Mesendoderm (in vitro differentiated cells): ENCODE measurements at regions not wholly inside any gene's neighbourhood (a gene's known extent, or its start where the extent isn't known, plus 50 kb on each side); places are given as distances from the start of the nearest gene placed in this dataset.
A peak's percentile ranks its signal among the peaks of the same experiment; 100 is the strongest.
"Not testable (repeated sequence)": the region's sequence is repeated elsewhere in the genome, so short reads cannot be mapped to it uniquely, and the experiment has no call there.

Experiments
- DNase-seq: peaks from one replicate; pipeline ENCODE4 v3.0.0; 2013
- H2AK5ac ChIP-seq: 2 replicates; pipeline ENCODE4 v1.6.1; 2013; ENCODE audit warnings: low read length, inconsistent platforms
- H2BK120ac ChIP-seq: 2 replicates; pipeline ENCODE4 v1.6.1; 2013; ENCODE audit warnings: low read depth, mild to moderate bottlenecking, low read length, moderate library complexity, mixed read lengths
- H2BK15ac ChIP-seq: replicated peaks from 2 replicates; pipeline ENCODE4 v1.6.1; 2013; ENCODE audit warnings: low read depth, mild to moderate bottlenecking, moderate library complexity
- H2BK5ac ChIP-seq: 2 replicates; pipeline ENCODE4 v1.6.1; 2013; ENCODE audit warnings: low read length, inconsistent platforms
- H3K18ac ChIP-seq: 2 replicates; pipeline ENCODE4 v1.6.1; 2013; ENCODE audit warnings: mild to moderate bottlenecking, low read length, mixed read lengths
- H3K23ac ChIP-seq: one replicate; pipeline ENCODE4 v1.6.1; 2013; ENCODE audit warnings: low read length
- H3K27ac ChIP-seq: 2 replicates; pipeline ENCODE4 v1.5.1; 2013; ENCODE audit warnings: low read depth, mild to moderate bottlenecking, inconsistent platforms, low read length, moderate library complexity
- H3K27me3 ChIP-seq: 2 replicates; pipeline ENCODE4 v1.6.1; 2013; ENCODE audit warnings: low read length, control low read depth, mild to moderate bottlenecking, inconsistent platforms; ENCODE audit not compliant: insufficient read depth, poor library complexity
- H3K36me3 ChIP-seq: 2 replicates; pipeline ENCODE4 v1.6.1; 2013; ENCODE audit warnings: low read length, inconsistent platforms; ENCODE audit not compliant: control insufficient read depth, insufficient read depth
- H3K4ac ChIP-seq: one replicate; pipeline ENCODE4 v1.6.1; 2013; ENCODE audit warnings: low read depth, mild to moderate bottlenecking, low read length, moderate library complexity
- H3K4me1 ChIP-seq: 2 replicates; pipeline ENCODE4 v1.6.1; 2013; ENCODE audit warnings: low read depth, low read length, inconsistent platforms; ENCODE audit not compliant: control insufficient read depth
- H3K4me2 ChIP-seq: 2 replicates; pipeline ENCODE4 v1.6.1; 2013; ENCODE audit warnings: low read length
- H3K4me3 ChIP-seq: 2 replicates; pipeline ENCODE4 v1.5.1; 2013; ENCODE audit warnings: mild to moderate bottlenecking, low read length
- H3K56ac ChIP-seq: one replicate; pipeline ENCODE4 v1.6.1; 2013; ENCODE audit warnings: low read length
- H3K79me1 ChIP-seq: 2 replicates; pipeline ENCODE4 v1.6.1; 2013; ENCODE audit warnings: low read length, inconsistent platforms
- H3K79me2 ChIP-seq: 2 replicates; pipeline ENCODE4 v1.6.1; 2013; ENCODE audit warnings: mild to moderate bottlenecking, low read length; ENCODE audit not compliant: control insufficient read depth, insufficient read depth
- H3K9ac ChIP-seq: 2 replicates; pipeline ENCODE4 v1.6.1; 2013; ENCODE audit warnings: low read length, inconsistent platforms
- H4K5ac ChIP-seq: one replicate; pipeline ENCODE4 v1.6.1; 2013; ENCODE audit warnings: low read length
- H4K8ac ChIP-seq: one replicate; pipeline ENCODE4 v1.6.1; 2013; ENCODE audit warnings: low read depth, mild to moderate bottlenecking, control low read depth, low read length, moderate library complexity
- WGBS: extraction: QIAGEN DNeasy Blood & Tissue Kit; methylation state at CpG from one replicate; pipeline ENCODE4 v1.1.7; 2013; ENCODE audit warnings: low lambda C conversion rate, missing lambda C conversion rate; ENCODE audit not compliant: insufficient coverage; ENCODE audit errors: extremely low coverage; 5-methylcytosine and 5-hydroxymethylcytosine counted together

DNA sequence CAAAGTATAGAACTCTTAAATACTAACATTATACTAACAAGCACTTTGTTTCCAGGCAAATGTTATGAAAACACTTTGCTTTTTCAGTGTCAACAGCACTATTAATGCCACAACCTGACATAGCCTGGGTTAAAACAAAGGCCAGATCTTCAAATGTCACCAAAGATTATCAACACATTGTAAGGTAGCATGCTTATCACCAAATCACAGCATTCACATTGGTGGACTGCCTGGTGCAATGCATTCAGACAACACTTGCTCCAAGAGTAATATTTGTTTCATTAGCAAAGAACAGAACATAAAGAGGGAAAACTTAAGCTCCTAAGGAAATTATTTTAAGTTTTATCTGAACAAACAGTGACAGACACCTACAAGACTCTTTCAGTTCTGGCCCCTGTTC is 1361.2 kb downstream of the CDH8 start:
- H2AK5ac ChIP-seq, result no peak overlapping the region
- no peak overlapping the region for H4K8ac ChIP-seq
- no peak overlapping the region for H3K56ac ChIP-seq
- H3K4me1 ChIP-seq, result no peaks in the 10 kb centered on the region
- H2BK120ac ChIP-seq, result no peak overlapping the region
- H3K9ac ChIP-seq, result no peak overlapping the region
- no peak overlapping the region for H3K23ac ChIP-seq
- no peak overlapping the region for H2BK5ac ChIP-seq
- no peak overlapping the region for H3K27ac ChIP-seq
- no peak overlapping the region for H4K5ac ChIP-seq
- H2BK15ac ChIP-seq, result no peak overlapping the region
- no peaks in the 10 kb centered on the region for H3K36me3 ChIP-seq
- no peaks in the 10 kb centered on the region for H3K27me3 ChIP-seq
- no peak for DNase-seq
- H3K79me1 ChIP-seq, result no peaks in the 10 kb centered on the region
- no peak overlapping the region for H3K18ac ChIP-seq
- no peaks in the 10 kb centered on the region for H3K79me2 ChIP-seq
- no peak overlapping the region for H3K4me2 ChIP-seq
- H3K4ac ChIP-seq, result no peak overlapping the region
- H3K4me3 ChIP-seq, result no peak overlapping the region

DNA sequence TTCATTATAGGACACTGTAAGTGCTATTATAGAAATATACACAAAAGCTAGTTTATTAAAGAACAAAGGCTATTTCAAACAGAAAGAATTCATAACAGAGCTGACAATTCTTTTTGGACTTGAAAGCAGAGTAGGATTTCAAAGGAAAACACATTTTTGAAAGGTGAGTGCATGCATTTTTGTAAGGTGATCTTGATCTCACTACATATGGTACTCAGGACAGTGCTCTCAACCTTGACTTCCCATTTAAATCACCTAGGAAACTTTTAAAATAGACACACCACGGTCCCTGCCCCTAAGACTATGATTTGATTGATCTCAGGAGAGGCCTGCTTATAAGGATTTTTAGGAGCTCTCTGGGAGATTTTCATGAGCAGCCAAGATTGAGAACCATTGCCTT is 1362.0 kb downstream of the CDH8 start:
- H3K18ac ChIP-seq, result no peak overlapping the region
- no peak overlapping the region for H3K56ac ChIP-seq
- no peak overlapping the region for H4K5ac ChIP-seq
- H2BK5ac ChIP-seq, result no peak overlapping the region
- no peak overlapping the region for H3K4me3 ChIP-seq
- H3K4me2 ChIP-seq, result no peak overlapping the region
- no CpG with 5 or more reads among the region's 1 CpG for WGBS
- no peak overlapping the region for H3K4ac ChIP-seq
- no peak overlapping the region for H3K9ac ChIP-seq
- no peak overlapping the region for H3K23ac ChIP-seq
- no peak overlapping the region for H3K27ac ChIP-seq
- H2BK120ac ChIP-seq, result no peak overlapping the region
- no peak overlapping the region for H2BK15ac ChIP-seq
- H3K27me3 ChIP-seq, result no peaks in the 10 kb centered on the region
- peak; percentile 3 for DNase-seq
- no peak overlapping the region for H4K8ac ChIP-seq
- H3K36me3 ChIP-seq, result no peaks in the 10 kb centered on the region
- no peak overlapping the region for H2AK5ac ChIP-seq
- H3K79me1 ChIP-seq, result no peaks in the 10 kb centered on the region
- no peaks in the 10 kb centered on the region for H3K4me1 ChIP-seq
- H3K79me2 ChIP-seq, result no peaks in the 10 kb centered on the region

DNA sequence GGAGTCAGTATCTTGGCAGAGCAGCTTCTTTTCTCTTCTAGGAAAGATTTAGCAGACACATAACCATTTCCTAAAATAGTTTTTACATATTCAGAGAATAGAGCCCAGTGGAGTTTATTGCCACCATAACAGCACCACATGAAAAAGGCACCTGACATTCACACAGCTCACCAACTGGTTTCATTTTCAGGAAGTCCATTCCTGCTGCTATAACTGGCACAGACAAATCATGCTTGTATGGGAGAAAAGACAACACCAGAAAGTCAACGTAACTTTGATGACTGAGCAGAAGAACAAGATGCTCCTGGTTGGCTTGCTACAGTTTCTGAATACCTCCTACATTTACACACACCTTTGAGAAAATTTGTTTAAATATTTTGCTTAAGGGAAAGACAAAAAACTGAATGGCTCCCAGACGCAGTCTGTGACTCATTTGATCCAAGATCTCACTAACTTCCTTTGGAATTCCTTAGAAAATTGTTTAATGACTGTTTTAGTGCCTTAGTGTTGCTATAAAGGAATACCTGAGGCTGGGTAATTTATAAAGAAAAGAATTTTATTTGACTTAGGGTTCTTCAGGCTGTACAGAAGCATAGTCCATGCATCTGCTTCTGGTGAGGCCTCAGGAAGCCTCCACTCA is 1380.6 kb downstream of the CDH8 start:
- H3K4me2 ChIP-seq, result no peak overlapping the region
- H4K8ac ChIP-seq, result no peak overlapping the region
- no peaks in the 10 kb centered on the region for H3K36me3 ChIP-seq
- H3K4ac ChIP-seq, result no peak overlapping the region
- H3K27me3 ChIP-seq, result no peaks in the 10 kb centered on the region
- H3K79me2 ChIP-seq, result no peaks in the 10 kb centered on the region
- H3K27ac ChIP-seq, result no peak overlapping the region
- H2BK5ac ChIP-seq, result no peak overlapping the region
- no peak overlapping the region for H3K4me3 ChIP-seq
- H2BK15ac ChIP-seq, result no peak overlapping the region
- no CpG with 5 or more reads among the region's 2 CpGs for WGBS
- no peak overlapping the region for H3K18ac ChIP-seq
- no peak overlapping the region for H3K23ac ChIP-seq
- no peak overlapping the region for H4K5ac ChIP-seq
- no peak overlapping the region for H2BK120ac ChIP-seq
- no peaks in the 10 kb centered on the region for H3K4me1 ChIP-seq
- no peak for DNase-seq
- H3K9ac ChIP-seq, result no peak overlapping the region
- no peaks in the 10 kb centered on the region for H3K79me1 ChIP-seq
- no peak overlapping the region for H3K56ac ChIP-seq
- H2AK5ac ChIP-seq, result no peak overlapping the region

DNA sequence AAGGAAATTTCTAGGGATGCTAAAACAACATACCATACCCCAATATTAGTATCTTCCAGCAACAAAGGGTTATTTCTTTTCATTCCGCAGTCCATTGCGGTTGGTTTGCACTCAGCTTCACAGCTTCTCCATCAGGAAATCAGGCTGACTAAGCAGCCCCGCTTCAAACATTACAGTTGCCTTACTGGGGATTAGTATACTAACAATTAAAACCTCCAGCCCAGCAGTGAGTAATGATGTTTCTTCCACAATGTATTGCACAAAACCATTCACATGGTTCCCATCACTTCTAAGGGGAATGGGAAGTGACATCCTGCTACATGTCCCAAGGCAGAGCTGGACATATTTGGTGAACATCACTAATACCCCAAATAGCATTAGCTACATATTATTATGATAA is 1384.9 kb downstream of the CDH8 start:
- no peak overlapping the region for H3K23ac ChIP-seq
- H3K4me1 ChIP-seq, result no peaks in the 10 kb centered on the region
- H3K56ac ChIP-seq, result no peak overlapping the region
- H2BK5ac ChIP-seq, result no peak overlapping the region
- H3K27me3 ChIP-seq, result no peaks in the 10 kb centered on the region
- no peaks in the 10 kb centered on the region for H3K79me2 ChIP-seq
- no peak overlapping the region for H2BK120ac ChIP-seq
- H2BK15ac ChIP-seq, result no peak overlapping the region
- no peak overlapping the region for H2AK5ac ChIP-seq
- DNase-seq, result no peak
- no peak overlapping the region for H3K4me2 ChIP-seq
- H3K79me1 ChIP-seq, result no peaks in the 10 kb centered on the region
- no peak overlapping the region for H4K8ac ChIP-seq
- no peak overlapping the region for H4K5ac ChIP-seq
- no peaks in the 10 kb centered on the region for H3K36me3 ChIP-seq
- no peak overlapping the region for H3K4ac ChIP-seq
- H3K4me3 ChIP-seq, result no peak overlapping the region
- WGBS, result no CpG with 5 or more reads among the region's 3 CpGs
- H3K27ac ChIP-seq, result no peak overlapping the region
- no peak overlapping the region for H3K18ac ChIP-seq
- H3K9ac ChIP-seq, result no peak overlapping the region

DNA sequence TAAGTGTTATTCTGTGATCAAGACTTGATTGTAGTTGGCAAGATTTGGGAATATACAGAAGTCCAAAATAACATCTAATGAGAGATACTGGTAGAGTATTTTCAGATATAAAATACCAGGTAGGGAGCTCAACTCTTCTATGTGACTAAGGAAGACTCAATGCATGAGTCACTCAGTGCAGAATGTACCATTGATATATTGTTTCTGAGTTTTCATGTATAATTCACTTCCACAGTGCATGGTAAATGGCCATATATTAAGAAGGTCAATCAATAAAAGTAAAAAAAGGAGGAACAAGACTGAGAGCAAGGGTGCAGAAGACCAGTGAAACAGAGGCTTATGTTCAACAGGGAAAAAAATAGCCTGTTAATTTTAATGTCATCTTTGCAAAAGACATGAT is 1387.9 kb downstream of the CDH8 start:
- H2AK5ac ChIP-seq, result no peak overlapping the region
- H3K4me1 ChIP-seq, result peaks cover 1% of the 10 kb centered on the region
- H3K27me3 ChIP-seq, result no peaks in the 10 kb centered on the region
- no peak overlapping the region for H3K4me2 ChIP-seq
- H3K4me3 ChIP-seq, result no peak overlapping the region
- no peak overlapping the region for H2BK15ac ChIP-seq
- no peak overlapping the region for H2BK120ac ChIP-seq
- H3K79me2 ChIP-seq, result no peaks in the 10 kb centered on the region
- H3K79me1 ChIP-seq, result no peaks in the 10 kb centered on the region
- H3K23ac ChIP-seq, result no peak overlapping the region
- H4K8ac ChIP-seq, result no peak overlapping the region
- H3K9ac ChIP-seq, result no peak overlapping the region
- no peak for DNase-seq
- H2BK5ac ChIP-seq, result no peak overlapping the region
- no peak overlapping the region for H4K5ac ChIP-seq
- H3K56ac ChIP-seq, result no peak overlapping the region
- no peaks in the 10 kb centered on the region for H3K36me3 ChIP-seq
- no peak overlapping the region for H3K18ac ChIP-seq
- no peak overlapping the region for H3K4ac ChIP-seq
- H3K27ac ChIP-seq, result no peak overlapping the region

DNA sequence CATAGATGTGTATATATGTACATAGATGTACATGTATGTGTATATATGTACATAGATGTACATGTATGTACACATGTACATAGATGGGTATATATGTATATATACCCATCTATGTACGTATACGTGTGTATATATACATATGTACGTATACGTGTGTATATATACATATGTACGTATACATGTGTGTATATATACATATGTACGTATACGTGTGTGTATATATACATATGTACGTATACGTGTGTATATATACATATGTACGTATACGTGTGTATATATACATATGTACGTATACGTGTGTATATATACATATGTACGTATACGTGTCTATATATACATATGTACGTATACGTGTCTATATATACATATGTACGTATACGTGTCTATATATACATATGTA is 1388.8 kb downstream of the CDH8 start:
- not testable (repeated sequence) for H2AK5ac ChIP-seq, H3K27ac ChIP-seq, H2BK15ac ChIP-seq, H3K4me1 ChIP-seq, H2BK5ac ChIP-seq, H4K5ac ChIP-seq, H4K8ac ChIP-seq, H2BK120ac ChIP-seq, H3K18ac ChIP-seq, H3K4ac ChIP-seq, H3K9ac ChIP-seq, DNase-seq, H3K79me2 ChIP-seq, H3K4me2 ChIP-seq, H3K79me1 ChIP-seq, H3K56ac ChIP-seq, H3K23ac ChIP-seq, H3K4me3 ChIP-seq, H3K27me3 ChIP-seq, H3K36me3 ChIP-seq
- WGBS, result 40% methylated on average over 1 of the region's 19 CpGs
